ENCODE measurements at regions not wholly inside any gene's neighbourhood (a gene's known extent, or its start where the extent isn't known, plus 50 kb on each side); places are given as distances from the start of the nearest gene placed in this dataset.

DNA sequence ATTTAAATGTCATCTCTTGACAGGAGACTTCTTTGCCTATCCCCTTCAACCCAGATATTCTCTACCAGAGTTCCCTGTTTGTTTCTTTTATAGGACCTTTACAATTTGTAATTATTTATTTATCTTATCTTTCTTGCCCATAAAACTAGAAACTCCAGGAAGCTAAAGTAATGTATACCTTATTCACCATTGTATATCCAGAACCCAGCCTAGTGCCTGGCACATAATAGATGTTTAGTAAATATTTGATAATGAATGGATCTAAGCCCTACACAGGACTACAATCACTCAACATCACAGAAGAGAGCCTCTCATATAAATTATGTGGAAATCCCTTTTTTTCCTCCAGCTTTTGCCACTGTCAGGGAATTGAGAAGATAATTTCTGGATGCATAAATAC, 125.6 kb upstream of the CNOT2 start:
- TF ChIP-seq, protein P1, sequence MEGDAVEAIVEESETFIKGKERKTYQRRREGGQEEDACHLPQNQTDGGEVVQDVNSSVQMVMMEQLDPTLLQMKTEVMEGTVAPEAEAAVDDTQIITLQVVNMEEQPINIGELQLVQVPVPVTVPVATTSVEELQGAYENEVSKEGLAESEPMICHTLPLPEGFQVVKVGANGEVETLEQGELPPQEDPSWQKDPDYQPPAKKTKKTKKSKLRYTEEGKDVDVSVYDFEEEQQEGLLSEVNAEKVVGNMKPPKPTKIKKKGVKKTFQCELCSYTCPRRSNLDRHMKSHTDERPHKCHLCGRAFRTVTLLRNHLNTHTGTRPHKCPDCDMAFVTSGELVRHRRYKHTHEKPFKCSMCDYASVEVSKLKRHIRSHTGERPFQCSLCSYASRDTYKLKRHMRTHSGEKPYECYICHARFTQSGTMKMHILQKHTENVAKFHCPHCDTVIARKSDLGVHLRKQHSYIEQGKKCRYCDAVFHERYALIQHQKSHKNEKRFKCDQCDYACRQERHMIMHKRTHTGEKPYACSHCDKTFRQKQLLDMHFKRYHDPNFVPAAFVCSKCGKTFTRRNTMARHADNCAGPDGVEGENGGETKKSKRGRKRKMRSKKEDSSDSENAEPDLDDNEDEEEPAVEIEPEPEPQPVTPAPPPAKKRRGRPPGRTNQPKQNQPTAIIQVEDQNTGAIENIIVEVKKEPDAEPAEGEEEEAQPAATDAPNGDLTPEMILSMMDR (IDR thresholded peaks at IDR 0.05; ENCODE audit: low read depth, low read length): no peak
- DNase-seq (ENCODE audit: extremely low read depth, low read depth): no peak

DNA sequence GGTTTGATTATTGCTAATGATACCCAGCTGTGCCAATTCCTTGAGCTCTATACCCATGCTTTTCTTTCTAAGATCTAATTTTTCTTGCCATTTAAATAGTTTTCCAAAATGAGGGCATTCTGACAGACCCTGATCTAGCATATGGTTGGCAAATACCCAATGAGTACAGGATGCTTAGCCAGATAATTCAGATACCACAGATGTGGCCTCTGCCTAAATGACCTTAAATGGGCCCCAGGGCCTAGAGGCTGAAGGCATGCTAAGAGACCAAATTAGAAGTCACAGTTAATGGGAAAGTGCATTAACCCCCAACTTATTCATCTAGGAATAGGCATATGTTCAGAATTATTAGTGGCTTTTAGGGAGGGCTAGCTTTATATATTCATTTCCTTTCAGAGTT, 122.3 kb upstream of the CNOT2 start:
- TF ChIP-seq, protein P1 (IDR thresholded peaks at IDR 0.05; ENCODE audit: low read depth, low read length): no peak
- DNase-seq (ENCODE audit: extremely low read depth, low read depth): no peak

DNA sequence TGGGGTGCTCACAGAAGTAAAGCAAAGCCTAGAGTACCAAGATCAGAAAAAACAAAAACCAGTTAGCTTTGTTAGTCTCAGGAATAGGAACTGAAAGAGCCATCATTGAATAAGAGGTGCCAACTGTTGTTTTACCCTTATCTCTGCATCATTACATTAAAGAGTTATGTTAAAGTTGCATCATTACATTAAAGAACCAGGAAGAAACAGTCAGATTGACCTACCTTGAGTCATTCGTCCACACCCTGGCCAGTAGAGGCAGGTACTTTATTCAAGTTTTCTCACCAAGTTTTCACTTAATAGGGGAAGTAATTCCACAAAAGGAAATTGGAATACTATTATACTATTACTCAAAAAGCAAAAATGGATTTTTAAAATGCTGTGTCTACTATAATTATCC, 121.7 kb upstream of the CNOT2 start:
- DNase-seq (ENCODE audit: extremely low read depth, low read depth): no peak
- TF ChIP-seq, protein P1 (IDR thresholded peaks at IDR 0.05; ENCODE audit: low read depth, low read length): no peak

DNA sequence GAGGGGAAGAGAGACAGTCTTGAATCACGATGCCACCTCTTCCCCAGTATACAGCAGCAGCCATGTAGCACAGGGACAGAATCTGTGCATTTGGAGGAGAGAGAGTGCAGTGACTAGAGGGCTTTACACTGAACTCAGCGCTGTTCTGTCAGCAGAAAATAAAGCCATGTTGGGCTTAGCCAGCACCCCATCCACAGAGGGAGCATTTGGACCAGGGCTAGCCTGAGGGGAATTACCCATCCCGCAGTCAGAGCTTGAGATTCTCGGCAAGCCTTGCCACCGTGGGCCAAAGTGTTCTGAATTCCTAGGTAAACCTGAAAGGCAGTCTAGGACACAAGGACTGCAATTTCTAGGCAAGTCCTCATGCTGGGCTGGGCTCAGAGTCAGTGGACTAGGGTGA, 120.4 kb upstream of the CNOT2 start:
- TF ChIP-seq, protein P1 (IDR thresholded peaks at IDR 0.05; ENCODE audit: low read depth, low read length): no peak

DNA sequence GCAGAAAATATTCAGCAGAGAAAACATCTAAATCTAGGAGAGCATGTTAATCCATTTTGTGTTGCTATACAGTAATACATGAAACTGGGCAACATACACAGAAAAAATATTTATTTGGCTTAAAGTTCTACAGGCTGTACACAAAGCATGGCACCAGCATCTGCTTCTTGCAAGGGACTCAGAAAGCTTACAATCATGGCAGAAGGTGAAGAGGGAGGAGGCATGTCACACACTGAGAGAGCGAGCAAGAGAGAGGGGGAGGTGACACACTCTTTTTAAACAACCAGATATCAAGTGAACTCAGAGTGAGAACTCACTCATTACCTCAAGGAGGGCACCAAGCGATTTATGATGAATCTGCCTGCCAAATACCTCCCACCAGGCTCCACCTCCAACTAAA, 94.2 kb upstream of the CNOT2 start:
- DNase-seq (ENCODE audit: extremely low read depth, low read depth): no peak
- TF ChIP-seq, protein P1 (IDR thresholded peaks at IDR 0.05; ENCODE audit: low read depth, low read length): no peak

More for the DNA sequence above, 120.4 kb upstream of the CNOT2 start:
- DNase-seq (ENCODE audit: extremely low read depth, low read depth): no peak

DNA sequence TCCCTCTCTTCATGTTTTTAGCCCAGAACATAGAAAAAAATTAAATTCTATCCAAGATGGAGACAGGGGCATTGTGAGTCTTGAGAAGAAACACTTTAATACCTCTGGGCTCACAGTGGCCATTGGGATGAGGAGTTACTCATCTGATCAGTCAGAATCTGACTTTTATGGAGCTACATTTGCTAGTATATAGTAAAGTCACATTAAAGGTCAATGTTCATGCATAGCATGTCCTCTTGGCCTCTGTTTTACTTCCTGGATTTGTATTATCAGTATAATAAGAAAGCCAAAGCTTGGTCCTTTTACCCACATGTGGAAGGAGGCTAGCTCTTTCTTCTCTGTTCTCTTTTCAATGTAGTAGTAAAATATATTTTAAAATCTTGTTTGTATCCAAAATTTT, 93.6 kb upstream of the CNOT2 start:
- no peak for DNase-seq (ENCODE audit: extremely low read depth, low read depth)
- TF ChIP-seq, protein P1 (IDR thresholded peaks at IDR 0.05; ENCODE audit: low read depth, low read length): no peak

DNA sequence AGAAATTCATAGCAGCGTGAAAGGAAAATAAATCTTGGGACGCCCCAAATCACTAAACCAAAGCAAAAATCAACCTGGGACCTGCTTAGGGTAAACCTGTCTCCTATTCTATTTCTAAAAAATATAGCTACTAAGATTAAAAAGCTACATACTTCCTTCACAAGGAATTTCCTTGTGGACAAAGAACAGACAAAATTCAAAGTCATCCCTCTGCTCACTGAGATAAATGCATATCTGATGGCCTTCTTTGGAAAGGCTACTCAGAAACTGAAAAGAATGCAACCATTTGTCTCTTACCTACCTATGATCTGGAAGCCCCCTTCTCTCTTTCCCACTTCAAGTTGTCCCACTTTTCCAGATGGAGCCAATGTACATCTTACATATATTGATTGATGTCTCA, 93.0 kb upstream of the CNOT2 start:
- TF ChIP-seq, protein P1 (IDR thresholded peaks at IDR 0.05; ENCODE audit: low read depth, low read length): no peak
- no peak for DNase-seq (ENCODE audit: extremely low read depth, low read depth)
